Peyer's patch (tissue), 4 donors: ENCODE measurements at regions not wholly inside any gene's neighbourhood (a gene's known extent, or its start where the extent isn't known, plus 50 kb on each side); places are given as distances from the start of the nearest gene placed in this dataset.

Experiments
- CTCF ChIP-seq, 6 experiments: fragments of 450-650 bp in 4 of 6; fragments of 200-600 bp in 2 of 6; sonication (generic) in 1 of 6; IDR thresholded peaks; one replicate each; pipeline ENCODE4 v1.5.1; 2017 to 2019; ENCODE audit warnings: antibody characterized with exemption in 6 of 6, mild to moderate bottlenecking in 3 of 6, moderate library complexity in 1 of 6
- POLR2A ChIP-seq, 2 donors: fragments of 450-650 bp; IDR thresholded peaks; one replicate each; pipeline ENCODE4 v1.5.1; 2017; ENCODE audit warnings: antibody characterized with exemption in 2 of 2, mild to moderate bottlenecking in 2 of 2, moderate library complexity in 2 of 2

- TF ChIP-seq POLR2A (IDR thresholded peaks at IDR 0.05): no peak
- no peak for TF ChIP-seq CTCF (IDR thresholded peaks at IDR 0.05)
Measured at GRCh38 chrX:143139681-143140080, 114.0 kb downstream of the SPANXN4 start.
